Lower leg skin (tissue), 4 donors: ENCODE measurements at regions not wholly inside any gene's neighbourhood (a gene's known extent, or its start where the extent isn't known, plus 50 kb on each side); places are given as distances from the start of the nearest gene placed in this dataset.

Experiments used
- DNase-seq, 2 donors: peaks; one replicate each; pipeline ENCODE4 v3.0.0-alpha.2; 2019; ENCODE audit warnings: low spot score in 2 of 2
- H3K4me3 ChIP-seq: fragments of 200-600 bp; sonication (generic); 2 replicates; pipeline ENCODE4 v1.5.1; 2017; ENCODE audit warnings: mild to moderate bottlenecking, low read depth; ENCODE audit not compliant: poor library complexity, severe bottlenecking
- CTCF ChIP-seq, 3 donors: fragments of 450-650 bp; IDR thresholded peaks; one replicate each; pipeline ENCODE4 v1.5.1; 2016; ENCODE audit warnings: antibody characterized with exemption in 3 of 3, mild to moderate bottlenecking in 3 of 3, moderate library complexity in 2 of 3
- POLR2A ChIP-seq, 2 donors: fragments of 450-650 bp; IDR thresholded peaks; one replicate each; pipeline ENCODE4 v1.6.1; 2016 to 2017; ENCODE audit warnings: antibody characterized with exemption in 2 of 2, mild to moderate bottlenecking in 1 of 2, moderate library complexity in 1 of 2
- WGBS, 2 donors: methylation state at CpG; one replicate each; pipeline ENCODE4 v1.1.5; 2018; 5-methylcytosine and 5-hydroxymethylcytosine counted together
- intact Hi-C: fragments of 100-400 bp; cut with DNase I; formaldehyde crosslinking; loops from one replicate; pipeline ENCODE4 v1.15.0; 2023; ENCODE audit warnings: low total_unique reads

- 76 to 77% methylated on average over 1 of the region's 1 CpG for WGBS, 2 donors
- no peak for DNase-seq
- TF ChIP-seq CTCF (IDR thresholded peaks at IDR 0.05) (no peak), POLR2A (IDR thresholded peaks at IDR 0.05) (no peak)
- intact Hi-C loops, result no loop called here
- no peak overlapping the region for H3K4me3 ChIP-seq
These were observed 84.4 kb upstream of the DDHD1 start for GRCh38 chr14:53237488-53237887.

GRCh38 chr14:53236708-53237107, 83.6 kb upstream of the DDHD1 start:
- DNase-seq, result no peak
- WGBS, 2 donors, result 78 to 81% methylated on average over 3 of the region's 3 CpGs
- intact Hi-C loops, result no loop called here
- H3K4me3 ChIP-seq, result no peak overlapping the region
- TF ChIP-seq POLR2A (IDR thresholded peaks at IDR 0.05), result no peak
- TF ChIP-seq CTCF (IDR thresholded peaks at IDR 0.05), result no peak

- H3K4me3 ChIP-seq, result no peak overlapping the region
- WGBS, 2 donors, result 68 to 69% methylated on average over 3 of the region's 3 CpGs
- DNase-seq, result no peak
- intact Hi-C loops, result no loop called here
- no peak for TF ChIP-seq CTCF (IDR thresholded peaks at IDR 0.05)
These were observed 78.0 kb upstream of the DDHD1 start for GRCh38 chr14:53231171-53231570.

- no peak for DNase-seq
- 35 to 64% methylated on average over 4 of the region's 4 CpGs for WGBS, 2 donors
- no peak overlapping the region for H3K4me3 ChIP-seq
- intact Hi-C loops, result no loop called here
- TF ChIP-seq CTCF (IDR thresholded peaks at IDR 0.05) (no peak), POLR2A (IDR thresholded peaks at IDR 0.05) (no peak)
These were observed 75.8 kb upstream of the DDHD1 start for GRCh38 chr14:53228966-53229365.

- no peak for DNase-seq
- WGBS, 2 donors, result 92 to 97% methylated on average over 4 of the region's 4 CpGs
- intact Hi-C loops, result no loop called here
- no peak overlapping the region for H3K4me3 ChIP-seq
- no peak for TF ChIP-seq CTCF (IDR thresholded peaks at IDR 0.05)
- no peak for TF ChIP-seq POLR2A (IDR thresholded peaks at IDR 0.05)
These were observed 74.1 kb upstream of the DDHD1 start for GRCh38 chr14:53227154-53227718.

- H3K4me3 ChIP-seq, result no peak overlapping the region
- intact Hi-C loops, result no loop called here
- WGBS, 2 donors, result 71 to 72% methylated on average over 5 of the region's 5 CpGs
- TF ChIP-seq POLR2A (IDR thresholded peaks at IDR 0.05) (no peak), CTCF (IDR thresholded peaks at IDR 0.05) (no peak)
- no peak for DNase-seq
These were observed 73.4 kb upstream of the DDHD1 start for GRCh38 chr14:53226553-53226952.
